Fibroblast of skin of right quadriceps (primary cell): ENCODE measurements at regions not wholly inside any gene's neighbourhood (a gene's known extent, or its start where the extent isn't known, plus 50 kb on each side); places are given as distances from the start of the nearest gene placed in this dataset.
A peak's percentile ranks its signal among the peaks of the same experiment; 100 is the strongest.
"Not testable (repeated sequence)": the region's sequence is repeated elsewhere in the genome, so short reads cannot be mapped to it uniquely, and the experiment has no call there.

Experiments
- DNase-seq: peaks from one replicate; pipeline ENCODE4 v3.0.0-alpha.2; 2013

GRCh38 chr10:43839973-43840372 lies 191.3 kb upstream of the ZNF32 start:
- DNase-seq, result no peak

GRCh38 chr10:43834751-43835150 lies 186.1 kb upstream of the ZNF32 start:
- not testable (repeated sequence) for DNase-seq

GRCh38 chr10:43827853-43828252 lies 179.2 kb upstream of the ZNF32 start:
- no peak for DNase-seq

GRCh38 chr10:43825984-43826383 lies 177.3 kb upstream of the ZNF32 start:
- DNase-seq, result no peak

GRCh38 chr10:43825421-43825820 lies 176.7 kb upstream of the ZNF32 start:
- no peak for DNase-seq

- DNase-seq, result peak; percentile 27
Measured at GRCh38 chr10:43824934-43825333, 176.3 kb upstream of the ZNF32 start.

- peak; percentile 80 for DNase-seq
Measured at GRCh38 chr10:43822631-43823580, 174.2 kb upstream of the ZNF32 start.

GRCh38 chr10:43821103-43821502 lies 172.4 kb upstream of the ZNF32 start:
- DNase-seq, result no peak

GRCh38 chr10:43820663-43821062 lies 172.0 kb upstream of the ZNF32 start:
- peak; percentile 33 for DNase-seq

GRCh38 chr10:43819464-43820230 lies 171.0 kb upstream of the ZNF32 start:
- peak; percentile 55 for DNase-seq

- no peak for DNase-seq
Measured at GRCh38 chr10:43818687-43819086, 170.0 kb upstream of the ZNF32 start.

- peak; percentile 88 for DNase-seq
Measured at GRCh38 chr10:43817368-43817767, 168.7 kb upstream of the ZNF32 start.

GRCh38 chr10:43816351-43817321 lies 168.0 kb upstream of the ZNF32 start:
- DNase-seq, result peak; percentile 99

GRCh38 chr10:43815181-43815885 lies 166.7 kb upstream of the ZNF32 start:
- no peak for DNase-seq

GRCh38 chr10:43814663-43815062 lies 166.0 kb upstream of the ZNF32 start:
- DNase-seq, result peak; percentile 82

- DNase-seq, result no peak
Measured at GRCh38 chr10:43811871-43812270, 163.2 kb upstream of the ZNF32 start.

- peak; percentile 94 for DNase-seq
Measured at GRCh38 chr10:43809211-43809930, 160.7 kb upstream of the ZNF32 start.

GRCh38 chr10:43808136-43808535 lies 159.5 kb upstream of the ZNF32 start:
- no peak for DNase-seq

GRCh38 chr10:43806831-43807640 lies 158.4 kb upstream of the ZNF32 start:
- DNase-seq, result no peak

- no peak for DNase-seq
Measured at GRCh38 chr10:43803791-43804190, 155.1 kb upstream of the ZNF32 start.
